ENCODE measurements at regions not wholly inside any gene's neighbourhood (a gene's known extent, or its start where the extent isn't known, plus 50 kb on each side); places are given as distances from the start of the nearest gene placed in this dataset.
"Not testable (repeated sequence)": the region's sequence is repeated elsewhere in the genome, so short reads cannot be mapped to it uniquely, and the experiment has no call there.

GRCh38 chr4:127523369-127523768 is 109.4 kb upstream of the INTU start:
- H3K4me3 ChIP-seq = no peak overlapping the region
- no peak for DNase-seq (ENCODE audit: low spot score in 2 of 2)
- H3K36me3 ChIP-seq (replicated peaks) = peaks cover 7% of the 10 kb centered on the region; the same call in 1 of the 2 replicates
- no peaks in the 10 kb centered on the region for H3K27me3 ChIP-seq (ENCODE audit: low read depth)
- H3K4me1 ChIP-seq = peaks cover 60% of the 10 kb centered on the region
- no peaks in the 10 kb centered on the region for H3K9me3 ChIP-seq
- in situ Hi-C loops (cut with MboI; ENCODE audit: low sequenced_read_pairs) = no loop called here

GRCh38 chr4:127525608-127526007 is 107.1 kb upstream of the INTU start:
- Histone ChIP-seq H3K4me3 (no peak overlapping the region), H3K36me3 (replicated peaks) (no peaks in the 10 kb centered on the region; the same call in 1 of the 2 replicates), H3K4me1 (peaks cover 39% of the 10 kb centered on the region), H3K9me3 (peaks cover 3% of the 10 kb centered on the region; the same call in 1 of the 2 replicates), H3K27me3 (ENCODE audit: low read depth) (no peaks in the 10 kb centered on the region)
- DNase-seq (ENCODE audit: low spot score in 2 of 2) = peak; percentile 40 to 98
- in situ Hi-C loops (cut with MboI; ENCODE audit: low sequenced_read_pairs) = no loop called here

GRCh38 chr4:127528302-127528701 is 104.5 kb upstream of the INTU start:
- Histone ChIP-seq H3K4me3 (no peak overlapping the region), H3K36me3 (replicated peaks) (no peaks in the 10 kb centered on the region), H3K9me3 (peaks cover 3% of the 10 kb centered on the region; the same call in 1 of the 2 replicates), H3K4me1 (peaks cover 39% of the 10 kb centered on the region), H3K27me3 (ENCODE audit: low read depth) (no peaks in the 10 kb centered on the region)
- in situ Hi-C loops (cut with MboI; ENCODE audit: low sequenced_read_pairs) = no loop called here
- no peak for DNase-seq (ENCODE audit: low spot score in 2 of 2)

- DNase-seq (ENCODE audit: low spot score in 2 of 2); in situ Hi-C loops (cut with MboI; ENCODE audit: low sequenced_read_pairs); H3K4me3 ChIP-seq; H3K27me3 ChIP-seq (ENCODE audit: low read depth); H3K36me3 ChIP-seq (replicated peaks); H3K9me3 ChIP-seq: not testable (repeated sequence)
- H3K4me1 ChIP-seq = peaks cover 28% of the 10 kb centered on the region
Observed at GRCh38 chr4:127529879-127530278, 102.9 kb upstream of the INTU start.

GRCh38 chr4:127533028-127533700 is 99.6 kb upstream of the INTU start:
- no peaks in the 10 kb centered on the region for H3K36me3 ChIP-seq (replicated peaks)
- DNase-seq (ENCODE audit: low spot score in 2 of 2) = no peak
- peaks cover 7% of the 10 kb centered on the region for H3K4me1 ChIP-seq
- in situ Hi-C loops (cut with MboI; ENCODE audit: low sequenced_read_pairs) = no loop called here
- no peak overlapping the region for H3K4me3 ChIP-seq
- H3K9me3 ChIP-seq = peaks cover 3% of the 10 kb centered on the region; the same call in 1 of the 2 replicates
- H3K27me3 ChIP-seq (ENCODE audit: low read depth) = no peaks in the 10 kb centered on the region

GRCh38 chr4:127534041-127534825 is 98.5 kb upstream of the INTU start:
- Histone ChIP-seq H3K27me3 (ENCODE audit: low read depth) (no peaks in the 10 kb centered on the region), H3K4me1 (peaks cover 17% of the 10 kb centered on the region), H3K9me3 (peaks cover 3% of the 10 kb centered on the region; the same call in 1 of the 2 replicates), H3K36me3 (replicated peaks) (no peaks in the 10 kb centered on the region), H3K4me3 (no peak overlapping the region)
- in situ Hi-C loops (cut with MboI; ENCODE audit: low sequenced_read_pairs) = no loop called here
- DNase-seq (ENCODE audit: low spot score in 2 of 2) = no peak

- in situ Hi-C loops (cut with MboI; ENCODE audit: low sequenced_read_pairs) = no loop called here
- peak in 1 of 2 experiments; percentile 45 for DNase-seq (ENCODE audit: low spot score in 2 of 2)
- Histone ChIP-seq H3K36me3 (replicated peaks) (no peaks in the 10 kb centered on the region), H3K27me3 (ENCODE audit: low read depth) (no peaks in the 10 kb centered on the region), H3K9me3 (no peaks in the 10 kb centered on the region), H3K4me1 (peaks cover 39% of the 10 kb centered on the region), H3K4me3 (no peak overlapping the region)
Observed at GRCh38 chr4:127538016-127538415, 94.7 kb upstream of the INTU start.

GRCh38 chr4:127540497-127541025 is 92.2 kb upstream of the INTU start:
- in situ Hi-C loops (cut with MboI; ENCODE audit: low sequenced_read_pairs) = no loop called here
- H3K36me3 ChIP-seq (replicated peaks) = no peaks in the 10 kb centered on the region

GRCh38 chr4:127545271-127545670 is 87.5 kb upstream of the INTU start:
- in situ Hi-C loops (cut with MboI; ENCODE audit: low sequenced_read_pairs) = no loop called here
- H3K27me3 ChIP-seq (ENCODE audit: low read depth) = no peaks in the 10 kb centered on the region
- no peaks in the 10 kb centered on the region for H3K36me3 ChIP-seq (replicated peaks)
- peaks cover 26% of the 10 kb centered on the region for H3K4me1 ChIP-seq
- H3K4me3 ChIP-seq = no peak overlapping the region
- DNase-seq (ENCODE audit: low spot score in 2 of 2) = no peak
- no peaks in the 10 kb centered on the region for H3K9me3 ChIP-seq

More at GRCh38 chr4:127540497-127541025, 92.2 kb upstream of the INTU start:
- Histone ChIP-seq H3K4me3 (no peak overlapping the region), H3K9me3 (no peaks in the 10 kb centered on the region), H3K4me1 (peaks cover 39% of the 10 kb centered on the region), H3K27me3 (ENCODE audit: low read depth) (no peaks in the 10 kb centered on the region)
- DNase-seq (ENCODE audit: low spot score in 2 of 2) = peak; percentile 53 to 81

GRCh38 chr4:127548990-127549925 is 83.5 kb upstream of the INTU start:
- Histone ChIP-seq H3K4me3 (no peak overlapping the region), H3K4me1 (peaks cover 16% of the 10 kb centered on the region), H3K27me3 (ENCODE audit: low read depth) (no peaks in the 10 kb centered on the region), H3K36me3 (replicated peaks) (no peaks in the 10 kb centered on the region), H3K9me3 (peaks cover 10% of the 10 kb centered on the region; the same call in 1 of the 2 replicates)
- peak in 1 of 2 experiments; percentile 57 for DNase-seq (ENCODE audit: low spot score in 2 of 2)
- in situ Hi-C loops (cut with MboI; ENCODE audit: low sequenced_read_pairs) = no loop called here

GRCh38 chr4:127555106-127555505 is 77.7 kb upstream of the INTU start:
- in situ Hi-C loops (cut with MboI; ENCODE audit: low sequenced_read_pairs) = no loop called here
- Histone ChIP-seq H3K4me1 (peaks cover 3% of the 10 kb centered on the region; the same call in 1 of the 2 replicates), H3K36me3 (replicated peaks) (no peaks in the 10 kb centered on the region), H3K4me3 (no peak overlapping the region), H3K9me3 (peaks cover 10% of the 10 kb centered on the region; the same call in 1 of the 2 replicates), H3K27me3 (ENCODE audit: low read depth) (no peaks in the 10 kb centered on the region)
- DNase-seq (ENCODE audit: low spot score in 2 of 2) = no peak

GRCh38 chr4:127558088-127558487 is 74.7 kb upstream of the INTU start:
- H3K9me3 ChIP-seq = no peaks in the 10 kb centered on the region; the same call in 1 of the 2 replicates
- H3K27me3 ChIP-seq (ENCODE audit: low read depth) = no peaks in the 10 kb centered on the region
- H3K4me1 ChIP-seq = no peaks in the 10 kb centered on the region
- no peaks in the 10 kb centered on the region for H3K36me3 ChIP-seq (replicated peaks)
- DNase-seq (ENCODE audit: low spot score in 2 of 2) = no peak
- H3K4me3 ChIP-seq = no peak overlapping the region
- in situ Hi-C loops (cut with MboI; ENCODE audit: low sequenced_read_pairs) = no loop called here
